22Rv1 (cell line): ENCODE measurements at regions not wholly inside any gene's neighbourhood (a gene's known extent, or its start where the extent isn't known, plus 50 kb on each side); places are given as distances from the start of the nearest gene placed in this dataset.

Experiments
- CTCF ChIP-seq: fragments of 450-650 bp; IDR thresholded peaks from 2 replicates; pipeline ENCODE4 v1.5.1; 2017; ENCODE audit warnings: mild to moderate bottlenecking
- ZFX ChIP-seq: fragments of 450-650 bp; IDR thresholded peaks from 2 replicates; pipeline ENCODE4 v1.6.1; 2017; ENCODE audit warnings: antibody characterized with exemption, borderline replicate concordance

- no peak for TF ChIP-seq CTCF
- no peak for TF ChIP-seq ZFX
Measured at GRCh38 chr6:12232339-12232738, 57.8 kb upstream of the EDN1 start.
